ENCODE measurements at regions not wholly inside any gene's neighbourhood (a gene's known extent, or its start where the extent isn't known, plus 50 kb on each side); places are given as distances from the start of the nearest gene placed in this dataset.

GRCh38 chr10:107230887-107231286 lies 66.4 kb upstream of the SORCS1 start:
- TF ChIP-seq EZH2 (IDR thresholded peaks at IDR 0.05; ENCODE audit: borderline replicate concordance, insufficient read depth, low read length, poor library complexity, severe bottlenecking) (no peak), CTCF (IDR thresholded peaks at IDR 0.05; ENCODE audit: poor library complexity, severe bottlenecking) (no peak), TAF1 (IDR thresholded peaks at IDR 0.05; ENCODE audit: low read depth) (no peak), POLR2AphosphoS5 (IDR thresholded peaks at IDR 0.05) (no peak), MXI1 (conservative IDR thresholded peaks at IDR 0.05; ENCODE audit: poor library complexity, severe bottlenecking) (no peak), EP300 (conservative IDR thresholded peaks at IDR 0.05; ENCODE audit: poor library complexity, severe bottlenecking) (no peak), REST (IDR thresholded peaks at IDR 0.05; ENCODE audit: borderline replicate concordance) (no peak), SMC3 (conservative IDR thresholded peaks at IDR 0.05; ENCODE audit: poor library complexity) (no peak)
